Prostate gland (tissue), 2 donors: ENCODE measurements at regions not wholly inside any gene's neighbourhood (a gene's known extent, or its start where the extent isn't known, plus 50 kb on each side); places are given as distances from the start of the nearest gene placed in this dataset.

Experiments
- POLR2A ChIP-seq: fragments of 450-650 bp; IDR thresholded peaks from one replicate; pipeline ENCODE4 v1.6.1; 2016; ENCODE audit warnings: antibody characterized with exemption, mild to moderate bottlenecking
- TF ChIP-seq, protein P1 (sequence below), 4 experiments: fragments of 200-600 bp in 2 of 4; fragments of 450-650 bp in 2 of 4; sonication (generic) in 2 of 4; IDR thresholded peaks; 1 replicate in 3 of 4; 2 replicates in 1 of 4; pipeline ENCODE4 v1.5.1; 2016 to 2019; ENCODE audit warnings: antibody characterized with exemption in 4 of 4, mild to moderate bottlenecking in 2 of 4, moderate library complexity in 2 of 4

DNA sequence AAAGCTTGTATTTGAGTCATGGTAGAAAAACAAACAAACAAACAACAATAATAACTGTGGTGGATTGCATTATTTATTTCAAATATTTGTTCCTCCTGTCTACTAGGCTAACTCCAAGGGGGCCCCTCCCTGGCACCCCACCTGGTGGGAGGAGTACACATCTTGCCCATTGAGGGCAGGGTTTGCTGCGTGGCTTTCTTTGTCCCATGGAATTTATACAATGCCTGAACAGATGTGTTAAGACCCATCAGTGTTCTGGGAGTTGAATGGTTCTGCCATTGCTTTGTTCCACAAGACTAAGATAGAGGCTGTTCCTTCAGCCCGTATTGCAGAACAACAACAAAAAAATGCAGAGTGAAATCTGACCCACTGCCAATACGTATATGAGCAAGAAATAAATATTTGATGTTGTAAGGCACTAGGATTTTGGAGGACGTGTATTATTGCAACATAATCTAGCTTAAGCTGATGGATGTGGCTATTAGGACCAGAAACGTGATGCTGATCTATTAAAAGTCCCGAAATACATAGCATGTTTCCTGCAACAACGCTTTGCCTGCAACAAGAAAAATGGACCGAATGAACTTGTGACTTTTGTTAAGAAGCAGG lies 119.1 kb upstream of the JCAD start:
- TF ChIP-seq, protein P1, sequence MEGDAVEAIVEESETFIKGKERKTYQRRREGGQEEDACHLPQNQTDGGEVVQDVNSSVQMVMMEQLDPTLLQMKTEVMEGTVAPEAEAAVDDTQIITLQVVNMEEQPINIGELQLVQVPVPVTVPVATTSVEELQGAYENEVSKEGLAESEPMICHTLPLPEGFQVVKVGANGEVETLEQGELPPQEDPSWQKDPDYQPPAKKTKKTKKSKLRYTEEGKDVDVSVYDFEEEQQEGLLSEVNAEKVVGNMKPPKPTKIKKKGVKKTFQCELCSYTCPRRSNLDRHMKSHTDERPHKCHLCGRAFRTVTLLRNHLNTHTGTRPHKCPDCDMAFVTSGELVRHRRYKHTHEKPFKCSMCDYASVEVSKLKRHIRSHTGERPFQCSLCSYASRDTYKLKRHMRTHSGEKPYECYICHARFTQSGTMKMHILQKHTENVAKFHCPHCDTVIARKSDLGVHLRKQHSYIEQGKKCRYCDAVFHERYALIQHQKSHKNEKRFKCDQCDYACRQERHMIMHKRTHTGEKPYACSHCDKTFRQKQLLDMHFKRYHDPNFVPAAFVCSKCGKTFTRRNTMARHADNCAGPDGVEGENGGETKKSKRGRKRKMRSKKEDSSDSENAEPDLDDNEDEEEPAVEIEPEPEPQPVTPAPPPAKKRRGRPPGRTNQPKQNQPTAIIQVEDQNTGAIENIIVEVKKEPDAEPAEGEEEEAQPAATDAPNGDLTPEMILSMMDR (IDR thresholded peaks at IDR 0.05): no peak
- no peak for TF ChIP-seq POLR2A
